H1 (cell line): ENCODE measurements at regions not wholly inside any gene's neighbourhood (a gene's known extent, or its start where the extent isn't known, plus 50 kb on each side); places are given as distances from the start of the nearest gene placed in this dataset.
A peak's percentile ranks its signal among the peaks of the same experiment; 100 is the strongest.

Experiments used
- CTCF ChIA-PET: fragments of 300-600 bp; sonication (Branson Sonifier 250); formaldehyde crosslinking; loops from one replicate; lab custom pipeline; 2021; ENCODE audit not compliant: partially characterized antibody; lab: Charles Lee
- POLR2A ChIA-PET: fragments of 300-600 bp; sonication (Branson Sonifier 250); formaldehyde crosslinking; loops from one replicate; lab custom pipeline; 2021; ENCODE audit warnings: inconsistent platforms; ENCODE audit not compliant: partially characterized antibody; lab: Charles Lee
- DNase-seq, 2 experiments: peaks; one replicate each; pipeline versions ENCODE4 v3.0.0 to v3.0.0-alpha.2; 2010 to 2022; ENCODE audit warnings: low spot score in 2 of 2, low read depth in 1 of 2, mixed read lengths in 1 of 2
- FAIRE-seq: peaks from 2 replicates; lab custom pipeline; 2011; peaks lifted over from hg19 to GRCh38; lab: Jason Lieb, UNC
- H2AFZ ChIP-seq: 2 replicates; pipeline ENCODE4 v1.8.1; 2012; ENCODE audit warnings: low read length, inconsistent platforms
- H2AK5ac ChIP-seq: 2 replicates; pipeline ENCODE4 v1.6.1; 2013; ENCODE audit warnings: low read depth, low read length
- H2BK120ac ChIP-seq: replicated peaks from 2 replicates; pipeline ENCODE3; 2013; ENCODE audit warnings: low read depth, low read length, inconsistent platforms
- H2BK12ac ChIP-seq: 2 replicates; pipeline ENCODE4 v1.6.1; 2013; ENCODE audit warnings: low read depth, low read length
- H2BK15ac ChIP-seq: 2 replicates; pipeline ENCODE4 v1.6.1; 2013; ENCODE audit warnings: low read length
- H2BK20ac ChIP-seq: 2 replicates; pipeline ENCODE4 v1.6.1; 2013; ENCODE audit warnings: low read length
- H2BK5ac ChIP-seq: 2 replicates; pipeline ENCODE4 v1.6.1; 2013; ENCODE audit warnings: low read depth, low read length
- H3K14ac ChIP-seq: 2 replicates; pipeline ENCODE4 v1.6.1; 2013; ENCODE audit warnings: inconsistent platforms; ENCODE audit not compliant: insufficient read length
- H3K18ac ChIP-seq: 2 replicates; pipeline ENCODE4 v1.6.1; 2013; ENCODE audit warnings: low read length; ENCODE audit errors: extremely low read depth
- H3K23ac ChIP-seq: 2 replicates; pipeline ENCODE4 v1.6.1; 2013; ENCODE audit warnings: inconsistent platforms; ENCODE audit not compliant: insufficient read length
- H3K23me2 ChIP-seq: 2 replicates; pipeline ENCODE4 v1.6.1; 2013; ENCODE audit warnings: low read depth, low read length
- H3K27ac ChIP-seq: 2 replicates; pipeline ENCODE4 v1.6.1; 2011; ENCODE audit warnings: low read depth, low read length, inconsistent platforms
- H3K27me3 ChIP-seq, 4 experiments: replicated peaks in 1 of 4; 1 replicate in 1 of 4; 2 replicates in 3 of 4; pipeline versions ENCODE4 v1.6.1 to v1.8.1; 2011 to 2013; ENCODE audit warnings: low read length in 3 of 4, mild to moderate bottlenecking in 3 of 4, inconsistent platforms in 2 of 4, mixed read lengths in 2 of 4, moderate library complexity in 1 of 4; ENCODE audit not compliant: control insufficient read depth in 3 of 4, insufficient read depth in 3 of 4; ENCODE audit errors: extremely low read depth in 1 of 4
- H3K36me3 ChIP-seq, 4 experiments: 2 replicates each; pipeline versions ENCODE4 v1.6.1 to v1.8.1; 2011 to 2013; ENCODE audit warnings: mild to moderate bottlenecking in 4 of 4, low read length in 3 of 4, moderate library complexity in 2 of 4, control low read depth in 1 of 4, inconsistent platforms in 1 of 4; ENCODE audit not compliant: insufficient read depth in 4 of 4, control insufficient read depth in 2 of 4
- H3K4ac ChIP-seq: replicated peaks from 2 replicates; pipeline ENCODE3; 2013; ENCODE audit warnings: low read length, low read depth, mixed read lengths, inconsistent platforms; ENCODE audit not compliant: insufficient read length
- H3K4me1 ChIP-seq, 4 experiments: replicated peaks in 1 of 4; 1 replicate in 1 of 4; 2 replicates in 3 of 4; pipeline versions ENCODE4 v1.6.1 to v1.8.1; 2011 to 2013; ENCODE audit warnings: low read length in 3 of 4, inconsistent platforms in 2 of 4, mixed read lengths in 1 of 4; ENCODE audit not compliant: insufficient read depth in 4 of 4, control insufficient read depth in 3 of 4
- H3K4me2 ChIP-seq, 2 experiments: 2 replicates each; pipeline versions ENCODE4 v1.6.1 to v1.8.1; 2011 to 2013; ENCODE audit warnings: low read depth in 2 of 2, low read length in 2 of 2, control low read depth in 1 of 2, inconsistent platforms in 1 of 2, mild to moderate bottlenecking in 1 of 2; ENCODE audit not compliant: insufficient read depth in 1 of 2
- H3K4me3 ChIP-seq, 4 experiments: fragments of 200-600, 300-600 bp in 1 of 4; sonication (generic), shearing (Covaris generic), sonication (Bioruptor Twin) in 1 of 4; 2 replicates each; pipeline versions ENCODE4 v1.5.1 to v1.8.1; 2011 to 2016; ENCODE audit warnings: low read length in 4 of 4, low read depth in 3 of 4, control low read depth in 2 of 4, inconsistent platforms in 2 of 4, mild to moderate bottlenecking in 2 of 4, mixed read lengths in 1 of 4, moderate library complexity in 1 of 4; ENCODE audit not compliant: insufficient read depth in 2 of 4; ENCODE audit errors: extremely low read depth in 1 of 4
- H3K56ac ChIP-seq: replicated peaks from 2 replicates; pipeline ENCODE3; 2013; ENCODE audit warnings: low read depth, mild to moderate bottlenecking, mixed read lengths, low read length, inconsistent platforms; ENCODE audit not compliant: insufficient read length
- H3K79me1 ChIP-seq: 2 replicates; pipeline ENCODE4 v1.6.1; 2013; ENCODE audit warnings: low read depth, low read length, control low read depth
- H3K79me2 ChIP-seq, 2 experiments: 2 replicates each; pipeline versions ENCODE4 v1.6.1 to v1.8.1; 2012 to 2013; ENCODE audit warnings: low read length in 2 of 2, mild to moderate bottlenecking in 2 of 2, inconsistent platforms in 1 of 2; ENCODE audit not compliant: insufficient read depth in 2 of 2, control insufficient read depth in 1 of 2
- H3K9ac ChIP-seq, 4 experiments: replicated peaks in 1 of 4; 1 replicate in 1 of 4; 2 replicates in 3 of 4; pipeline versions ENCODE4 v1.6.1 to v1.8.1; 2011 to 2013; ENCODE audit warnings: low read depth in 3 of 4, low read length in 3 of 4, control low read depth in 2 of 4, mild to moderate bottlenecking in 2 of 4, moderate library complexity in 2 of 4, inconsistent platforms in 1 of 4; ENCODE audit errors: extremely low read depth in 1 of 4
- H3K9me3 ChIP-seq, 2 experiments: 2 replicates each; pipeline versions ENCODE4 v1.6.1 to v1.8.1; 2012 to 2013; ENCODE audit warnings: mild to moderate bottlenecking in 2 of 2, moderate library complexity in 2 of 2, control low read depth in 1 of 2, inconsistent platforms in 1 of 2, low read depth in 1 of 2, low read length in 1 of 2, mixed read lengths in 1 of 2; ENCODE audit not compliant: insufficient read depth in 2 of 2
- H4K20me1 ChIP-seq, 2 experiments: replicated peaks in 1 of 2; 2 replicates each; pipeline versions ENCODE3 to v1.8.1; 2011 to 2013; ENCODE audit warnings: inconsistent platforms in 2 of 2, low read length in 2 of 2, mild to moderate bottlenecking in 1 of 2; ENCODE audit not compliant: insufficient read depth in 2 of 2, control insufficient read depth in 1 of 2
- H4K5ac ChIP-seq: 2 replicates; pipeline ENCODE4 v1.6.1; 2013; ENCODE audit warnings: low read length, low read depth, mixed read lengths, inconsistent platforms; ENCODE audit not compliant: insufficient read length
- H4K8ac ChIP-seq: 2 replicates; pipeline ENCODE4 v1.8.0; 2013; ENCODE audit warnings: mild to moderate bottlenecking, moderate library complexity, low read length, inconsistent platforms; ENCODE audit not compliant: insufficient read depth; ENCODE audit errors: extremely low read depth
- H4K91ac ChIP-seq: replicated peaks from 2 replicates; pipeline ENCODE3; 2013; ENCODE audit warnings: low read length, mixed read lengths, inconsistent platforms; ENCODE audit not compliant: insufficient read length
- BCL11A ChIP-seq, 2 experiments: IDR thresholded peaks; one replicate each; pipeline ENCODE4 v1.6.1; 2011; ENCODE audit warnings: low read depth in 2 of 2, low read length in 2 of 2, mild to moderate bottlenecking in 2 of 2
- CEBPB ChIP-seq: IDR thresholded peaks from 2 replicates; pipeline ENCODE4 v1.6.1; 2012; ENCODE audit warnings: low read depth, low read length
- CTBP2 ChIP-seq: IDR thresholded peaks from 2 replicates; pipeline ENCODE4 v1.7.0; 2011; ENCODE audit warnings: borderline replicate concordance, mild to moderate bottlenecking, moderate library complexity, mixed read lengths, low read length; ENCODE audit not compliant: insufficient read depth, insufficient read length
- EGR1 ChIP-seq: IDR thresholded peaks from 2 replicates; pipeline ENCODE4 v1.6.1; 2011; ENCODE audit warnings: low read depth, low read length, borderline replicate concordance
- FOSL1 ChIP-seq: IDR thresholded peaks from 2 replicates; pipeline ENCODE4 v1.6.1; 2011; ENCODE audit warnings: mild to moderate bottlenecking, low read depth, low read length, moderate library complexity; ENCODE audit not compliant: insufficient read depth
- KDM5A ChIP-seq: fragments of 200-600 bp; IDR thresholded peaks from 2 replicates; pipeline ENCODE4 v1.7.1; 2012; ENCODE audit warnings: mild to moderate bottlenecking, low read length, inconsistent platforms, mixed read lengths
- MAFK ChIP-seq: IDR thresholded peaks from 2 replicates; pipeline ENCODE4 v1.6.1; 2012; ENCODE audit warnings: low read depth, mild to moderate bottlenecking, improper control_type of control experiment, low read length
- NRF1 ChIP-seq: IDR thresholded peaks from 2 replicates; pipeline ENCODE4 v1.6.1; 2011; ENCODE audit warnings: mild to moderate bottlenecking, low read depth, low read length, improper control_type of control experiment
- POU5F1 ChIP-seq: IDR thresholded peaks from 2 replicates; pipeline ENCODE4 v1.6.1; 2011; ENCODE audit warnings: low read depth, mild to moderate bottlenecking, low read length, moderate library complexity
- TAF7 ChIP-seq: optimal IDR thresholded peaks from 2 replicates; pipeline ENCODE3; 2011; ENCODE audit warnings: low read depth, mild to moderate bottlenecking, inconsistent platforms, low read length, moderate library complexity, borderline replicate concordance
- YY1 ChIP-seq: IDR thresholded peaks from 2 replicates; pipeline ENCODE4 v1.6.1; 2011; ENCODE audit warnings: low read depth, mild to moderate bottlenecking, low read length
- WGBS, 2 experiments: shearing (Covaris generic) in 1 of 2; methylation state at CpG; one replicate each; pipeline versions ENCODE4 v1.1.6 to v1.1.7; 2013 to 2015; ENCODE audit warnings: low lambda C conversion rate in 2 of 2, mixed read lengths in 2 of 2, inconsistent platforms in 1 of 2, low coverage in 1 of 2, missing lambda C conversion rate in 1 of 2; ENCODE audit not compliant: insufficient replicate concordance in 2 of 2, insufficient coverage in 1 of 2, insufficient read length in 1 of 2; ENCODE audit errors: extremely low coverage in 1 of 2, missing lambda C conversion rate in 1 of 2; 5-methylcytosine and 5-hydroxymethylcytosine counted together
- TF ChIP-seq, protein P1 (sequence below): IDR thresholded peaks from 2 replicates; pipeline ENCODE4 v1.6.1; 2011; ENCODE audit warnings: low read length, improper control_type of control experiment
- TF ChIP-seq, protein P2 (sequence below): IDR thresholded peaks from 2 replicates; pipeline ENCODE4 v1.6.1; 2012; ENCODE audit warnings: inconsistent platforms

DNA sequence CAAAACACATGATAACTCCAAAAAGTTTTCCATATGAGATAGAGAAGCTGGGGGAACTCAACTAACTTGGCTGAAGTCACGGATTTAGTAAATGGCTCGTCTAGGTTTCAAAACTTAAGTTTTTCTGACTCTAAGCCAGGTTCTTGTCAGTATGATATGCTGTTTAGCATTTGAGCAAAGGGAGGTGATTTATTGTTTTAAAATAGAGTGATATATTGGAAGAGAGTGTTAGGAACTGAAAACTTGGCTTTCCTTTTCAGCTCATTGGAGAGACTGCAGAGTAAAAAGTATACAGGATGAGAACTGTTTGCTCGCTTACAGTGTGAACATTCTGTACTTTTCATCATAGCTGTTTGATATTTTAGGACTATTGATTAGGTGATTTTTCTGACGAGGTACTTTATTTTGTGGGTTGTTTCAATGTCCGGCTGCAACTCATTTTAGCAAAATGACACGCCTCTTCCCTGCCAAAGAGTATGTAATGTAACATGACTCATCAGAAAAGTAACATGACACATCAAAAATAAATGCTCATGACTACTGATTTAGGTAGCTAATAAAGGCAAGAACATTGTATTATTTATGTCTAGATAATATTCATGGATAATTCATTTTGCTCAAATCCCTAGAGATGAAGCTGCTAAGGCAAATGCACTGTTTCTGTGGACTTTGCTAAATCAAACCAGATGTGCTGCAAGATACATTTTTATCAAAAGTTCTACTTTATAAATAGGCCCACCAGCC is 355.1 kb downstream of the GPATCH2 start:
- Histone ChIP-seq H3K4me1 (no peaks in the 10 kb centered on the region), H2BK15ac (no peak overlapping the region), H3K4me3 (no peak overlapping the region), H3K27ac (no peak overlapping the region), H3K18ac (no peak overlapping the region), H3K14ac (no peak overlapping the region), H2AK5ac (no peak overlapping the region), H2BK120ac (no peak overlapping the region), H3K36me3 (no peaks in the 10 kb centered on the region), H3K4me2 (no peak overlapping the region), H2BK5ac (no peak overlapping the region), H4K5ac (no peak overlapping the region), H4K20me1 (no peaks in the 10 kb centered on the region), H3K79me2 (no peaks in the 10 kb centered on the region), H3K9me3 (no peaks in the 10 kb centered on the region), H2BK20ac (no peak overlapping the region), H4K91ac (no peak overlapping the region), H2BK12ac (no peak overlapping the region), H3K56ac (no peak overlapping the region), H3K23me2 (no peaks in the 10 kb centered on the region), H3K9ac (no peak overlapping the region), H3K23ac (no peak overlapping the region), H2AFZ (no peak overlapping the region), H3K27me3 (no peaks in the 10 kb centered on the region), H4K8ac (no peak overlapping the region), H3K79me1 (no peaks in the 10 kb centered on the region), H3K4ac (no peak overlapping the region)
- DNase-seq = no peak
- WGBS, 2 experiments = 90% methylated on average over 6 of the region's 6 CpGs; no CpG with 5 or more reads in 1 of the 2 experiments
- CTCF ChIA-PET = no interaction called here
- no peak for FAIRE-seq
- POLR2A ChIA-PET = no interaction called here
- TF ChIP-seq BCL11A (IDR thresholded peaks at IDR 0.05; ENCODE audit: low read depth in 2 of 2, low read length in 2 of 2) = no peak
- no peak for TF ChIP-seq EGR1
- TF ChIP-seq FOSL1 = no peak
- no peak for TF ChIP-seq CTBP2
- TF ChIP-seq, protein P1, sequence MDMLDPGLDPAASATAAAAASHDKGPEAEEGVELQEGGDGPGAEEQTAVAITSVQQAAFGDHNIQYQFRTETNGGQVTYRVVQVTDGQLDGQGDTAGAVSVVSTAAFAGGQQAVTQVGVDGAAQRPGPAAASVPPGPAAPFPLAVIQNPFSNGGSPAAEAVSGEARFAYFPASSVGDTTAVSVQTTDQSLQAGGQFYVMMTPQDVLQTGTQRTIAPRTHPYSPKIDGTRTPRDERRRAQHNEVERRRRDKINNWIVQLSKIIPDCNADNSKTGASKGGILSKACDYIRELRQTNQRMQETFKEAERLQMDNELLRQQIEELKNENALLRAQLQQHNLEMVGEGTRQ = no peak
- no peak for TF ChIP-seq NRF1
- no peak for TF ChIP-seq YY1
- TF ChIP-seq, protein P2, sequence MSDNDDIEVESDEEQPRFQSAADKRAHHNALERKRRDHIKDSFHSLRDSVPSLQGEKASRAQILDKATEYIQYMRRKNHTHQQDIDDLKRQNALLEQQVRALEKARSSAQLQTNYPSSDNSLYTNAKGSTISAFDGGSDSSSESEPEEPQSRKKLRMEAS = no peak
- no peak for TF ChIP-seq CEBPB
- 0 out of 2 replicates have a peak, but pooled peaks have one; percentile 29 for TF ChIP-seq MAFK
- TF ChIP-seq TAF7 = no peak
- no peak for TF ChIP-seq POU5F1
- TF ChIP-seq KDM5A = no peak
